Activated naive CD8-positive, alpha-beta T cell (primary cell): ENCODE measurements at regions not wholly inside any gene's neighbourhood (a gene's known extent, or its start where the extent isn't known, plus 50 kb on each side); places are given as distances from the start of the nearest gene placed in this dataset.

Experiments used
- H3K27ac Mint-ChIP-seq: one replicate; pipeline ENCODE4 v1.8.0; 2021; ENCODE audit warnings: mixed read lengths
- H3K27me3 Mint-ChIP-seq: one replicate; pipeline ENCODE4 v1.8.0; 2021; ENCODE audit warnings: mixed read lengths
- H3K36me3 Mint-ChIP-seq: one replicate; pipeline ENCODE4 v1.8.0; 2021; ENCODE audit warnings: mixed read lengths
- H3K4me1 Mint-ChIP-seq: one replicate; pipeline ENCODE4 v1.8.0; 2021; ENCODE audit warnings: low read depth, mixed read lengths
- H3K4me3 Mint-ChIP-seq: one replicate; pipeline ENCODE4 v1.8.0; 2021; ENCODE audit warnings: mild to moderate bottlenecking, mixed read lengths
- H3K9me3 Mint-ChIP-seq: one replicate; pipeline ENCODE4 v1.8.0; 2021; ENCODE audit warnings: low read depth, mixed read lengths

DNA sequence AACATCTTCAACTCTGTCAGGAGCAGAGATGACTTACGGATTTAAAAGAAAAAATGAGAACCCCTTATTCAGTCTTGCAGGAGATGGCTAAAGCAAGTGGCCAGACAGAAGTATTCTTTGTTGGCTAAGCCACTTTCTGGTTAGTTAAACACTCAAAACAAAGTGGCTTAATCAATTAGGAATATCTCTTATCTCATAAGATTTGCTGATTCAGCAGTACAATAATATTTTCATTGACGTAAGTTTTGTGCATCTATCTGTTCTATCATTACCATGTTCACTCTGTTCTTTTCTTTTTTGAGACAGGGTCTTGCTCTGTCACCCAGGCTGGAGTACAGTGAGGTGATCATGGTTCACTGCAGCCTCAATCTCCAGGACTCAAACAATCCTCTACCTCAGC lies 342.0 kb downstream of the EN1 start:
- no peak overlapping the region for H3K4me3 Mint-ChIP-seq
- no peaks in the 10 kb centered on the region for H3K4me1 Mint-ChIP-seq
- no peaks in the 10 kb centered on the region for H3K9me3 Mint-ChIP-seq
- no peaks in the 10 kb centered on the region for H3K36me3 Mint-ChIP-seq
- peaks cover 4% of the 10 kb centered on the region for H3K27me3 Mint-ChIP-seq
- H3K27ac Mint-ChIP-seq, result no peak overlapping the region

DNA sequence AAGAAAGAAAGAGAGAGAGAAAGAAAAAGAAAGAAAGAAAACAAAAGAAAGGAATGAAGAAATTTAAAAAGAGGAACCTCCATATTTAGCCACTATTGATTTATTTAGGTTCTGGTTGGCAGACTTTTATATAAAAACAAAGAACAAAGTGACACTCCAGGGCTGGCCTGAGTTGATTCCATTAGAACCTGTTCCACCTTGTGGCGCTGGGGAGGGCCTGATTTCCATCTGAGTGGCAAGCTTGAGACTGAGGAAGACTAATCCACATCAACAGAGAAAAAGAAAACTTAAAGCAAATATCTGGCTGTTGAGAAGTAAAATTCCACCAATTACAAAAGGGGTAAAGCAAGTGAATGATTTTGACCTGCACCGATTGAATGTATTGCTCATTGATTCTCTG lies 345.3 kb downstream of the EN1 start:
- Mint-ChIP-seq H3K36me3 (no peaks in the 10 kb centered on the region), H3K9me3 (no peaks in the 10 kb centered on the region), H3K27me3 (peaks cover 2% of the 10 kb centered on the region), H3K27ac (no peak overlapping the region), H3K4me1 (no peaks in the 10 kb centered on the region), H3K4me3 (no peak overlapping the region)

DNA sequence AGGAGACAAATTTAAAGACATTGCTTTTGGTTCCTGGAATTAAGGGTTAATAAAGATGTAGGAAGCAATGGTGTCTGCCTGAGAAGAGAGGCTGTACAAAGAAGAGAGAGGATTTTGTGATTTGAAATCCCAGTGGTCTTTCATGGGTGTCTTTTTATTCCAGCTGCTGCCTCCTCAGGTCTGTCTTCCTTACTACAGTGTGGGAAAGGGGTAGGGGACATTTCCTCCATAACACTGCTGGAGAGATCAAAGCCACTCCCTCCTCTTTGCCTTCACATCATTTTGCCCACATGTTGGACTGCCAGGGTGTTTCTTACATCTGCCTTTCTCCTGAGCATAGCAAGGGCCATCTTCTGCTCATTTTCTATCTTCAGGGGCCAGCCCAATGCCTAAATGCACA lies 348.5 kb downstream of the EN1 start:
- no peaks in the 10 kb centered on the region for H3K4me1 Mint-ChIP-seq
- H3K27ac Mint-ChIP-seq, result no peak overlapping the region
- H3K36me3 Mint-ChIP-seq, result no peaks in the 10 kb centered on the region
- no peaks in the 10 kb centered on the region for H3K27me3 Mint-ChIP-seq
- H3K4me3 Mint-ChIP-seq, result no peak overlapping the region
- no peaks in the 10 kb centered on the region for H3K9me3 Mint-ChIP-seq

GRCh38 chr2:118496870-118497611 lies 350.4 kb downstream of the EN1 start:
- Mint-ChIP-seq H3K4me1 (no peaks in the 10 kb centered on the region), H3K36me3 (no peaks in the 10 kb centered on the region), H3K27ac (no peak overlapping the region), H3K9me3 (peaks cover 1% of the 10 kb centered on the region), H3K27me3 (peaks cover 1% of the 10 kb centered on the region), H3K4me3 (no peak overlapping the region)

- no peaks in the 10 kb centered on the region for H3K4me1 Mint-ChIP-seq
- no peak overlapping the region for H3K27ac Mint-ChIP-seq
- H3K9me3 Mint-ChIP-seq, result peaks cover 4% of the 10 kb centered on the region
- H3K4me3 Mint-ChIP-seq, result no peak overlapping the region
- peaks cover 4% of the 10 kb centered on the region for H3K27me3 Mint-ChIP-seq
- H3K36me3 Mint-ChIP-seq, result no peaks in the 10 kb centered on the region
These were observed 351.0 kb downstream of the EN1 start for GRCh38 chr2:118496467-118496866.

DNA sequence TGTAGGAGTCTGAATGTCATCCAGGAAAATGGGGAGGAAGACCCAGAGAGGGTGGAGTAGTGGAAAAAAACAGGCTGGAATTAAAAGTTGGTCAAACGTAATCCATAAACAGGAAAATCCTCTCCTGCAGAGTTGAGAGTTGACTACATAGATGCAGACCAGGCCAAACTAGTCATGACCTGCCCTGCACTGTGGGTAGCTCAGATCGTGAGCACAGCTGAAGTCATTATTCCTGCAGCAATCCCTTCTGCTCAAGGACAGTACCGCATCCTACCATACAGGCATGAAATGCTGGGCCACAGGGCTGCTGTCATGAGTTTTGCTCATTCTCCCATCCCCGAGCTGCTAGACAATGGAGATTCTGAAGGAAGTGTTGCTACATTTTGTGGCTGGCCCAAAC lies 352.2 kb downstream of the EN1 start:
- Mint-ChIP-seq H3K27ac (no peak overlapping the region), H3K4me1 (no peaks in the 10 kb centered on the region), H3K36me3 (no peaks in the 10 kb centered on the region), H3K27me3 (peaks cover 8% of the 10 kb centered on the region), H3K4me3 (no peak overlapping the region), H3K9me3 (peaks cover 4% of the 10 kb centered on the region)

GRCh38 chr2:118493213-118493612 lies 354.2 kb downstream of the EN1 start:
- Mint-ChIP-seq H3K27ac (no peak overlapping the region), H3K27me3 (peaks cover 10% of the 10 kb centered on the region), H3K4me3 (no peak overlapping the region), H3K9me3 (peaks cover 4% of the 10 kb centered on the region), H3K36me3 (no peaks in the 10 kb centered on the region), H3K4me1 (no peaks in the 10 kb centered on the region)

DNA sequence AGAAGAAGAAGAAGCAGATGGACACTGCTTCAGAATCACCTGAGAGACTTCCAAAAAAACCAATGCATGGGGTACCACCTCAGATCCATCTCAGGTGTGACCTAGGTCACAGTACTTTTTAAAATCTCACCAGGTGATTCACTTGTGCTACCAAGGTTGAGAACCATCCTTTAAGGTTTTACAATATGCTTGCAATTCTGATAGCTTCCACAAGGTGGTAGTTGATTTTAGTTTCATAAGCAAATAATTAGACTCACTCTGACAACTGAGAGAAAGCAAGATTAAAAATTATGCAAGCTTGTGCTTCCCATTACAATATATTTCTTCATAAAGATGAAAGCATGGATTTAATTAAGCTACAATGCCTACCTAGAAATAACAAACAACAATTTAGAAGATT lies 355.1 kb downstream of the EN1 start:
- Mint-ChIP-seq H3K4me3 (no peak overlapping the region), H3K36me3 (no peaks in the 10 kb centered on the region), H3K9me3 (peaks cover 4% of the 10 kb centered on the region), H3K27ac (no peak overlapping the region), H3K4me1 (no peaks in the 10 kb centered on the region), H3K27me3 (peaks cover 10% of the 10 kb centered on the region)

DNA sequence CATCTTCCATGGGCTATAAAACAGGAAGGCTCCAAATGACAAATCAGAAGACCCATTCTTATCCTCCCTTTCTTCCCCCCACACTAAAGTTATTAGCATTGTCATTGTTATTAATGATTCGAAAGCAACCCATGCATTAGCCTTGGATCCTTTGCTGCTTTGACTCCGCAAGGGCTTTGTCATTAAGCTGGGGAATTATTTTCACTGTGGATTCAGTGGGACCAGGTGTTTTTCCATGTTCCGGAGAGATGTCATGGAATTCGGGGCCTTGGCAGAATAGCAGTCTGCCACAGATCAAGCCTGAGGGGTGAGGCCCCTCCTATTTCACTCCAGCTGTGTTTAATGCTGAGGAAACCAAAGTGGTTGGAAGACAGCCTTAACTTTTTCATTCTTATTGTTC lies 357.1 kb downstream of the EN1 start:
- Mint-ChIP-seq H3K4me1 (no peaks in the 10 kb centered on the region), H3K27me3 (peaks cover 10% of the 10 kb centered on the region), H3K4me3 (no peak overlapping the region), H3K9me3 (peaks cover 4% of the 10 kb centered on the region), H3K36me3 (no peaks in the 10 kb centered on the region), H3K27ac (no peak overlapping the region)

DNA sequence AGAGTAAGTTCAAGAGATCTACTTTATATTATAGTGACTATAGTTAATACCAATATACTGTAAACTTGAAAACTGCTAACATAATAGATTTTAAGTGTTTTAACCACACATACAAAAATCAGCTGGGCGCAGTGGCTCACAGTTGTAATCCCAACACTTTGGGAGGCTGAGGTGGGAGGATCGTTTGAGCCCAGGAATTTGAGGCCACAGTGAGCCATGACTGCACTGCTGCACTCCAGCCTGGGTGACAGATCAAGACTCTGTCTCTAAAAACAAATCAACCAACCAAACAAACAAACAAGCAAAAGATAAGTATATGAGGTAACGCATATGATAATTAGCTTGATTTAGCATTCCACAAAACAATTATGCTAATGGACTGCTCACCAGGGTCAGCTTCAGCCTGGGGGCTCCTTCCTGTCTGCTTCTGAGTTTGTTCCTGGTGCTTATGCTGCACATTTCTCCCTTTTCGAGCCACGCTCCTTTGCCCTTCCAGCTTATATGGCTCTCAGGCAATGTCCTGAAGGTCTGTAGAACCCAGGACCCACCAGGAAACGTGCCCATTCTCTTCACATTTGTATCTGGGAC lies 357.6 kb downstream of the EN1 start:
- Mint-ChIP-seq H3K4me1 (no peaks in the 10 kb centered on the region), H3K4me3 (no peak overlapping the region), H3K27me3 (peaks cover 10% of the 10 kb centered on the region), H3K27ac (no peak overlapping the region), H3K36me3 (no peaks in the 10 kb centered on the region), H3K9me3 (peaks cover 4% of the 10 kb centered on the region)

- Mint-ChIP-seq H3K27me3 (peaks cover 2% of the 10 kb centered on the region), H3K4me1 (no peaks in the 10 kb centered on the region), H3K9me3 (no peaks in the 10 kb centered on the region), H3K4me3 (no peak overlapping the region), H3K27ac (no peak overlapping the region), H3K36me3 (no peaks in the 10 kb centered on the region)
These were observed 366.1 kb downstream of the EN1 start for GRCh38 chr2:118481299-118481698.

DNA sequence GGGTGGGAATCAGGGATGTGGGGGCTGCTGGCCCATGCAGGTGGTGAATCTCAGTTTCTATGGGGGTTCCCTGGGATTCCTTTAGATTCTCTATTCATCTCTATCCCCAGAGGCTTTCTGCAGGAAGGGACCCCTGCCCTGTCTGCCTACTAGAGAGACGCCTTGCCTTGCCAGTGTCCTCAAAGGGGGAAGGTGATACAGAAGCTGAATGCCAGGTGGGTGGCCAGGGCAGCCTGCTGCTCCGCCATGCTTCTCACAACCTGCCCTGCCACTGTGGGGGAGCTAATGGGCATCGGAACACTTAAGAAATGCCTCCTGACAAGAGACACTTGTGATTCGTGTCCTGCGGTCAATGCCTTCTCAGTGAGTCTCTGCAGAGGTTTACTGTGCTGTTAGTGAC lies 368.4 kb downstream of the EN1 start:
- H3K27ac Mint-ChIP-seq, result no peak overlapping the region
- no peaks in the 10 kb centered on the region for H3K36me3 Mint-ChIP-seq
- peaks cover 4% of the 10 kb centered on the region for H3K27me3 Mint-ChIP-seq
- H3K4me1 Mint-ChIP-seq, result no peaks in the 10 kb centered on the region
- H3K4me3 Mint-ChIP-seq, result no peak overlapping the region
- no peaks in the 10 kb centered on the region for H3K9me3 Mint-ChIP-seq

DNA sequence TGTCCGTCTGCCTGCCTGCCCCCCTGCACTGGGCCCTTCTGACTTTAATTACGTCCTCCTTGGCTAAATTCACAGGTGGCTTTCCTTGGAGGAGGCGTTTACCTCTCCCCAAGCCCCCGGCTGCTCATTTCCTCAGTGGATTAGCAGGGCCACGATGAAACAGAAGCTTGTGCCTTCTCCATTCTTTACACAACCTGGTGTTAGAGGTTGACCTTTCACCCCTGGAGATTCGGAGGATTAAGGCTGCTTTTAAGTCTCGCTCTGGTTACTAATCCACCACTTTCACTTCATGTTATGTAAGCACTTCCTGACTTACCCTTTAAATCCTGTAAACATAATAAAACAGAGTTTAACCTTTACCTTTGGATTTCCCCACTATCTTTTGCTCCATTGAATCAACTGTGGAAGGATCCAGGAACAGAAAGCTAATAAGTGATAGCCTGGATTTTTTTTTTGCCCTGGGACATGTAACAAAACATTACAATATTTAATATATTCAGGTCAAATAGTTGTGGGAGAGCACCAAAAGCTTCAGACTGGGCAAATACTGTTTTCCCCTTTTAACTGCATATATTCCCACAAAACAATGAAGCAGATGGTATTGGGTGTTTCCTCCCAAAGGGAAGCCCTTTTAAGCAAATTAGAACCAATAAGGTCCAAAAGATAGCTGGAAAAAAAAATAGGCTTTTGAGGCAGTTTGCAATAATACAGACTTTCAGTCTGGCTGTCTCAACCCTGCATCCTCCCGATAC lies 370.2 kb downstream of the EN1 start:
- Mint-ChIP-seq H3K27me3 (peaks cover 4% of the 10 kb centered on the region), H3K4me1 (no peaks in the 10 kb centered on the region), H3K4me3 (no peak overlapping the region), H3K27ac (no peak overlapping the region), H3K9me3 (no peaks in the 10 kb centered on the region), H3K36me3 (no peaks in the 10 kb centered on the region)

DNA sequence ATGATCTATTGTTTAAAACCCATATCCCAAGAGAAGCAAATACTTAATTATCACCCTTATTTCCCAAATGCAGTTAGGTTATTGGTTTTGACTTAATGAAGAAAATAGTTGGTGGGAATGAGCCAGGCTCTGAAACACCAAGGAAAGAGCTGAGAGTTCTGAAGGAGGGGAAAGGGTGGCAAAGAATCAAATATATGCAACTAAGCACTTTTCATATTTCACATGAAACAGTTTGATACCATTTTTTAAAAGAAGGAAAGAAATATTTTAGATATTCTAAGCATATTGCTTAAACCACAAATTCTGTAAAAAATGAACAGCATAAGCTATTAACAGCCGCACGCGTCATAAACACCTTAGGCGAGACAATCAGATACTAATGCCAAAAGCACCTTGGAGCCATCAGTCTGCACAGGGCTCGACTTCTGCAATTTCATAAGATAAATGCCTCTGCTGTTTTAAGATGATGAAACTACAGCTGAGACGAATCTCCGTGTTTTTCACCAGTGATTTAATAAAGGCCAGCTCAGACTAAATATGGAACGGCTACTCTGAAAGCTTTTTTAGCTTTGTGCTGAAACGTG lies 371.7 kb downstream of the EN1 start:
- H3K27ac Mint-ChIP-seq, result no peak overlapping the region
- H3K9me3 Mint-ChIP-seq, result no peaks in the 10 kb centered on the region

GRCh38 chr2:118474541-118474920 lies 372.9 kb downstream of the EN1 start:
- H3K4me1 Mint-ChIP-seq, result no peaks in the 10 kb centered on the region
- H3K27me3 Mint-ChIP-seq, result peaks cover 6% of the 10 kb centered on the region
- no peak overlapping the region for H3K4me3 Mint-ChIP-seq
- no peaks in the 10 kb centered on the region for H3K9me3 Mint-ChIP-seq
- no peak overlapping the region for H3K27ac Mint-ChIP-seq
- no peaks in the 10 kb centered on the region for H3K36me3 Mint-ChIP-seq

More for the DNA sequence above, 371.7 kb downstream of the EN1 start:
- Mint-ChIP-seq H3K27me3 (peaks cover 4% of the 10 kb centered on the region), H3K36me3 (no peaks in the 10 kb centered on the region), H3K4me3 (no peak overlapping the region), H3K4me1 (no peaks in the 10 kb centered on the region)
